ENCODE measurements at regions not wholly inside any gene's neighbourhood (a gene's known extent, or its start where the extent isn't known, plus 50 kb on each side); places are given as distances from the start of the nearest gene placed in this dataset.

DNA sequence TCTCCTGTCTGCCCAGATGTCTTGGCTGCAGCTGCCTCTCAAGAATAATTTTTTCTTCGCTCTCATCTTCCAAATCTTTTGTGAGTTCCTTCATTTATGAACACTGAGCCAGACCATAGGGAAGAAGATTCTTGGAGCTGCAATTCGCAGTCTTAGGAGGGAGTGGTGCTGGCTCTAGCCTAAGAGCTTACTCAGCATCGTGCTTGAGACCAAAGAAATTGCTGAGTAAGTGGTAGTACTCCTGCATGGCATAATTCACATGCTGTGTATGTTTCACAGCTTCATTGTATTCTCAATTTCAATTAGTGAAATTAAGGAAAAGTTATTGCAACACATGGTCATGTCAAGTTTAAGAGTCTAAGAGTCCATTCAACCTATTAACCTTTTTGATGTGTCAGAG is 771.7 kb downstream of the ADCYAP1 start:
- TF ChIP-seq, protein P1, sequence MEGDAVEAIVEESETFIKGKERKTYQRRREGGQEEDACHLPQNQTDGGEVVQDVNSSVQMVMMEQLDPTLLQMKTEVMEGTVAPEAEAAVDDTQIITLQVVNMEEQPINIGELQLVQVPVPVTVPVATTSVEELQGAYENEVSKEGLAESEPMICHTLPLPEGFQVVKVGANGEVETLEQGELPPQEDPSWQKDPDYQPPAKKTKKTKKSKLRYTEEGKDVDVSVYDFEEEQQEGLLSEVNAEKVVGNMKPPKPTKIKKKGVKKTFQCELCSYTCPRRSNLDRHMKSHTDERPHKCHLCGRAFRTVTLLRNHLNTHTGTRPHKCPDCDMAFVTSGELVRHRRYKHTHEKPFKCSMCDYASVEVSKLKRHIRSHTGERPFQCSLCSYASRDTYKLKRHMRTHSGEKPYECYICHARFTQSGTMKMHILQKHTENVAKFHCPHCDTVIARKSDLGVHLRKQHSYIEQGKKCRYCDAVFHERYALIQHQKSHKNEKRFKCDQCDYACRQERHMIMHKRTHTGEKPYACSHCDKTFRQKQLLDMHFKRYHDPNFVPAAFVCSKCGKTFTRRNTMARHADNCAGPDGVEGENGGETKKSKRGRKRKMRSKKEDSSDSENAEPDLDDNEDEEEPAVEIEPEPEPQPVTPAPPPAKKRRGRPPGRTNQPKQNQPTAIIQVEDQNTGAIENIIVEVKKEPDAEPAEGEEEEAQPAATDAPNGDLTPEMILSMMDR (IDR thresholded peaks at IDR 0.05; ENCODE audit: insufficient read depth, low read depth, low read length): no peak
- no peak for TF ChIP-seq EZH2 (IDR thresholded peaks at IDR 0.05; ENCODE audit: insufficient read depth, low read length)
- H4K20me1 ChIP-seq (ENCODE audit: insufficient read depth, low read length): no peaks in the 10 kb centered on the region
- no peaks in the 10 kb centered on the region for H3K9me3 ChIP-seq (ENCODE audit: insufficient read depth, low read depth, low read length)
- no peaks in the 10 kb centered on the region for H3K79me2 ChIP-seq (ENCODE audit: insufficient read depth, low read length)
- DNase-seq (ENCODE audit: low read depth): no peak
- no peak overlapping the region for H3K4me3 ChIP-seq (ENCODE audit: insufficient read depth, low read depth, low read length)
- no peak overlapping the region for H3K27ac ChIP-seq (ENCODE audit: low read depth, low read length)
- no peaks in the 10 kb centered on the region for H3K4me1 Mint-ChIP-seq (ENCODE audit: low read depth, unreplicated experiment)
- H3K4me1 ChIP-seq (ENCODE audit: insufficient read depth, low read length): no peaks in the 10 kb centered on the region
- H3K27me3 ChIP-seq (ENCODE audit: insufficient read depth, low read length): no peaks in the 10 kb centered on the region
- no peak overlapping the region for H2AFZ ChIP-seq (ENCODE audit: low read depth, low read length)
- H3K27ac Mint-ChIP-seq (ENCODE audit: unreplicated experiment): no peak overlapping the region
- no peak overlapping the region for H3K9ac ChIP-seq (ENCODE audit: low read length)
- H3K9me3 Mint-ChIP-seq (ENCODE audit: unreplicated experiment): no peaks in the 10 kb centered on the region
- H3K4me3 Mint-ChIP-seq (ENCODE audit: unreplicated experiment): no peak overlapping the region
- H3K36me3 ChIP-seq (ENCODE audit: insufficient read depth, low read length): no peaks in the 10 kb centered on the region
- FAIRE-seq: no peak
- H3K36me3 Mint-ChIP-seq (ENCODE audit: low read depth, unreplicated experiment): no peaks in the 10 kb centered on the region
- no peak overlapping the region for H3K4me2 ChIP-seq (ENCODE audit: low read length)
- peaks cover 6% of the 10 kb centered on the region for H3K27me3 Mint-ChIP-seq (ENCODE audit: low read depth, unreplicated experiment)

- Histone ChIP-seq H3K4me1 (ENCODE audit: insufficient read depth, low read length) (no peaks in the 10 kb centered on the region), H3K9ac (ENCODE audit: low read length) (no peak overlapping the region), H3K4me2 (ENCODE audit: low read length) (no peak overlapping the region), H3K79me2 (ENCODE audit: insufficient read depth, low read length) (no peaks in the 10 kb centered on the region), H3K4me3 (ENCODE audit: insufficient read depth, low read depth, low read length) (no peak overlapping the region), H3K27ac (ENCODE audit: low read depth, low read length) (no peak overlapping the region), H3K27me3 (ENCODE audit: insufficient read depth, low read length) (no peaks in the 10 kb centered on the region), H3K36me3 (ENCODE audit: insufficient read depth, low read length) (no peaks in the 10 kb centered on the region), H2AFZ (ENCODE audit: low read depth, low read length) (no peak overlapping the region), H3K9me3 (ENCODE audit: insufficient read depth, low read depth, low read length) (no peaks in the 10 kb centered on the region), H4K20me1 (ENCODE audit: insufficient read depth, low read length) (no peaks in the 10 kb centered on the region)
- DNase-seq (ENCODE audit: low read depth) (no peak), FAIRE-seq (no peak)
- no peak for TF ChIP-seq EZH2 (IDR thresholded peaks at IDR 0.05; ENCODE audit: insufficient read depth, low read length)
- TF ChIP-seq, protein P1 (IDR thresholded peaks at IDR 0.05; ENCODE audit: insufficient read depth, low read depth, low read length): no peak
- Mint-ChIP-seq H3K27me3 (ENCODE audit: low read depth, unreplicated experiment) (peaks cover 6% of the 10 kb centered on the region), H3K36me3 (ENCODE audit: low read depth, unreplicated experiment) (no peaks in the 10 kb centered on the region), H3K9me3 (ENCODE audit: unreplicated experiment) (no peaks in the 10 kb centered on the region), H3K27ac (ENCODE audit: unreplicated experiment) (no peak overlapping the region), H3K4me3 (ENCODE audit: unreplicated experiment) (no peak overlapping the region), H3K4me1 (ENCODE audit: low read depth, unreplicated experiment) (no peaks in the 10 kb centered on the region)
Measured at GRCh38 chr18:1680108-1680507, 775.4 kb downstream of the ADCYAP1 start.

GRCh38 chr18:1691863-1692262 is 787.2 kb downstream of the ADCYAP1 start:
- no peak overlapping the region for H3K9ac ChIP-seq (ENCODE audit: low read length)
- no peaks in the 10 kb centered on the region for H3K4me1 ChIP-seq (ENCODE audit: insufficient read depth, low read length)
- Mint-ChIP-seq H3K4me1 (ENCODE audit: low read depth, unreplicated experiment) (no peaks in the 10 kb centered on the region), H3K9me3 (ENCODE audit: unreplicated experiment) (no peaks in the 10 kb centered on the region), H3K27ac (ENCODE audit: unreplicated experiment) (no peak overlapping the region), H3K27me3 (ENCODE audit: low read depth, unreplicated experiment) (no peaks in the 10 kb centered on the region), H3K36me3 (ENCODE audit: low read depth, unreplicated experiment) (no peaks in the 10 kb centered on the region), H3K4me3 (ENCODE audit: unreplicated experiment) (no peak overlapping the region)
- DNase-seq (ENCODE audit: low read depth) (no peak), FAIRE-seq (no peak)
- H3K79me2 ChIP-seq (ENCODE audit: insufficient read depth, low read length): no peaks in the 10 kb centered on the region
- no peak overlapping the region for H2AFZ ChIP-seq (ENCODE audit: low read depth, low read length)
- no peaks in the 10 kb centered on the region for H3K9me3 ChIP-seq (ENCODE audit: insufficient read depth, low read depth, low read length)
- TF ChIP-seq, protein P1 (IDR thresholded peaks at IDR 0.05; ENCODE audit: insufficient read depth, low read depth, low read length): no peak
- TF ChIP-seq EZH2 (IDR thresholded peaks at IDR 0.05; ENCODE audit: insufficient read depth, low read length): no peak
- no peaks in the 10 kb centered on the region for H3K27me3 ChIP-seq (ENCODE audit: insufficient read depth, low read length)
- no peaks in the 10 kb centered on the region for H3K36me3 ChIP-seq (ENCODE audit: insufficient read depth, low read length)
- no peak overlapping the region for H3K4me3 ChIP-seq (ENCODE audit: insufficient read depth, low read depth, low read length)
- H3K4me2 ChIP-seq (ENCODE audit: low read length): no peak overlapping the region
- H3K27ac ChIP-seq (ENCODE audit: low read depth, low read length): no peak overlapping the region
- H4K20me1 ChIP-seq (ENCODE audit: insufficient read depth, low read length): no peaks in the 10 kb centered on the region

Measured in astrocyte (in vitro differentiated cells and primary cell).